Fibroblast of skin of scalp (primary cell): ENCODE measurements at regions not wholly inside any gene's neighbourhood (a gene's known extent, or its start where the extent isn't known, plus 50 kb on each side); places are given as distances from the start of the nearest gene placed in this dataset.
A peak's percentile ranks its signal among the peaks of the same experiment; 100 is the strongest.
"Not testable (repeated sequence)": the region's sequence is repeated elsewhere in the genome, so short reads cannot be mapped to it uniquely, and the experiment has no call there.

Experiments used
- DNase-seq: peaks from one replicate; pipeline ENCODE4 v3.0.0-alpha.2; 2013

- DNase-seq: no peak
Observed at GRCh38 chr7:12831024-12831423, 143.6 kb downstream of the ARL4A start.

DNA sequence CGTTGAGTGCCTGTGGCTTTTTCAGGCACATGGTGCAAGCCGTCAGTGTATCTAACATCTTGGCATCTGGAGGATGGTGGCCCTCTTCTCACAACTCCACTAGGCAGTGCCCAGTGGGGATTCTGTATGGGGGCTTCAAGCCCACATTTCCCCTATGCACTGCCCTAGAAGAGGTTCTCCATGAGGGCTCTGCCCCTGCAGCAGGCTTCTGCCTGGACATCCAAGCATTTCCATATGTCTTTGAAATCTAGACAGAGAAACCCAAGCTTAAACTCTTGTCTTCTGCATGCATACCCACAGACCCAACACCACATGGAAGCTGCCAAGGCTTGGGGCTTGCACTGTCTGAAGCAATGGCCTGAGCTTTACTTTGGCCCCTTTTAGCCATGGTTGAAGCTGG lies 146.4 kb downstream of the ARL4A start:
- DNase-seq: no peak

GRCh38 chr7:12834782-12835181 lies 147.3 kb downstream of the ARL4A start:
- DNase-seq: no peak

- no peak for DNase-seq
Observed at GRCh38 chr7:12839508-12840153, 152.2 kb downstream of the ARL4A start.

- DNase-seq: not testable (repeated sequence)
Observed at GRCh38 chr7:12844732-12845131, 157.3 kb downstream of the ARL4A start.

DNA sequence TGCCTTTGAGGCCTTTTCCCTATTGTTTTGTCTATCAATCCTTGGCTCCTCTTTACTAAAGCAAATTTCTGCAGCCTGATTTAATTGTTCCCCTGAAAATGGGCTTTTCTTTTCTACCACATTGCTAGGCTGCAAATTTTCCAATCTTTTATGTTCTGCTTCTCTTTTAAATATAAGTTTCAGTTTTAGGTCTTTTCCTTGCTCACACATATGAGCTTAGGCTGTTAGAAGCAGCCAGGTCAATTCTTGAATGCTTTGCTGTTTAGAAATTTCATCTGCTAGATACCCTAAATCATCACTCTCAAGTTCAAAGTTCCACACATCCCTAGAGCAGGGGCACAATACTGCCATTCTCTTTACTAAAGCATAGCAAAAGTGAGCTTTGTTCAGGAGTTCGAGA lies 159.6 kb downstream of the ARL4A start:
- no peak for DNase-seq

- DNase-seq: no peak
Observed at GRCh38 chr7:12851142-12851541, 163.7 kb downstream of the ARL4A start.

GRCh38 chr7:12851841-12852240 lies 164.4 kb downstream of the ARL4A start:
- peak; percentile 1 for DNase-seq

DNA sequence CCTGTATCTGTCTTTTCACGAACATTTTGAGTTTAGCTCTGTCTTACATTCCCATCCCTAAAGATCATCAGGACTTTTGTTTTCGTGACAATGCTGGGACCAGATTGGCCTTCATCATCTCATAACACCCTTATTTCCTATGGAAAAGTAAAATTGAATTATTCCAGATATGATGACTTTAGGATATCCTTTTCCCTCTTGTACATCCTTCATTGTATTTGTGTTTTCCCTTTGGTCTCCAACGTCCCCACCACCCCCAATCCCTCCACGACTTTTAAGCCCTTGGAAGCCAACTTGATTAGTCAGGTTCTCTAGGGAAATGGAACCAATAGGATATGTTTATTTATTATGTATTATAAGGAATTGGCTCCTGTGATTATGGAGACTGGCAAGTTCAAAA lies 167.6 kb downstream of the ARL4A start:
- DNase-seq: no peak

DNA sequence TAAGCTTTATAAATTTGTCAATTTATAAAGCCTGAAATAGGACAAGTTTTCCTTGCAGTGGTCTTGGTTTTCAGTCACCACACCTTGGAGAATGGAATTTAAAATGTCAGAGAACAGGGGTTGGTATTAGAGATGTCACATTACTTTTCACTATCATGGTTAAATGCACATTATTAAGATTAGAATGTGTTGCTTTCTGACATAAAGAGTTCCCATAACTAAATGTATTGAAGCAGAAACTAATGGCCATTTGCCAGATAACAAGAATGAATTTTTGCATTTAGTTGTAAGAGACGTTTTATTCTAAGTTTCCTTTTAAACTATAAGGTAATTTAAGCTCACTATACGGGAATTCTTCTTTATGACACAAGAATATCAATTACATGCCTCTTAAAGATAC lies 172.3 kb downstream of the ARL4A start:
- DNase-seq: no peak

DNA sequence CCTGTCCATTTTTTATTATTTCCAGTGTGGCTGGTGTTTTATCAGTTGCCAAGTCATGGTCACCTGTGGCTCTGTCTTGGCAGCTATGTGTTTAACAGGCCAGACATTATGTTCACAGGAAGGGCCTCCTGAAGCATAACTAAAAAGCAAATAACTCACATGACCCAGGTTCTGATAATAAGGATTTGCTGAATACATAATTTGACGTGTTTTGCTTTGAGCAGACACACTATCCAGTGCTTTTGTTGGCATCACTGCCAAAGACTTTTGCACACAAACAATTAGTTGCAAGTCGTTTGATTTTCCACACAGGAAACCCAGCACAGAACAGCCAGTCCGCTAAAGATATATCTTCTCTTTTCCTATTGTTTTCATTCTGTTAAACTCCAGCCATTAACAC lies 173.6 kb downstream of the ARL4A start:
- no peak for DNase-seq

GRCh38 chr7:12862146-12862545 lies 174.7 kb downstream of the ARL4A start:
- DNase-seq: no peak

- no peak for DNase-seq
Observed at GRCh38 chr7:12864470-12865046, 177.1 kb downstream of the ARL4A start.

DNA sequence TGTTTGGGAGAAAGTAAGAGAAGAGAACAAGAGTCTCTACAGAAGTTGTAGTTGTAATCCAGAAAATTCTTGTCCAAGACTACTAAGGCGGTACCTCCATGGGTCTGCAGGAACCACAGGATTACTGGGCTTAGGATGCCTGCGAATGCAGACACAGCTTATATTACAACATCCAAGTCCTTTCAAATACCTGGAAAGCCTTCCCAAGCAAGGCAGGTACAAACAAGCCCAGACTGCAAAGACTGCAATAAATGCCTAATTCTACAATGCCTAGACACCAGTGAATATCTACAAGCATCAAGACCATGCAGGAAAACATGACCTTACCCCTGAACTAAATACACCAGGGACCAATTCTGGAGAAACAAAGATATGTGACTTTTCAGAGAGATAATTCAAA lies 178.2 kb downstream of the ARL4A start:
- no peak for DNase-seq

- DNase-seq: no peak
Observed at GRCh38 chr7:12866207-12866606, 178.8 kb downstream of the ARL4A start.

GRCh38 chr7:12868027-12868426 lies 180.6 kb downstream of the ARL4A start:
- DNase-seq: no peak

GRCh38 chr7:12870219-12870618 lies 182.8 kb downstream of the ARL4A start:
- no peak for DNase-seq

GRCh38 chr7:12872487-12872886 lies 185.1 kb downstream of the ARL4A start:
- no peak for DNase-seq

- DNase-seq: no peak
Observed at GRCh38 chr7:12873571-12873970, 186.1 kb downstream of the ARL4A start.

DNA sequence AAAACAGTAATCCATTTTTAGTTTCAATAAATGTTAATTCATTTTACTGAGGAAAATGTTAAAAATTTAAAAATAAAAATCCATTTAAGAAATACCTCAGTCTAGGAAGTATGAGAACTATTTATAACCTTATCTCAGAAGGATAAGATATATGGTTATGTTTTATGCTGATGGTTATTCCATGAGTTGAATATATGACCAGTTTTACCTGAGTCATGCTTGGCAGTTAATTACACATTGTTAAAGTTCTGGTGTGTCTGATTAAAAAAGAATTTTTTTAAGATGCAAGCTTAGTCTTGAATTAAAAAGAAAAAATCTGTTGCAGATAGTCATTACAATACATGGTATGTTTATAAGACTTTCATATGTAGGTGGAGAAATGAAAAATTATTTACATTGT lies 191.7 kb downstream of the ARL4A start:
- no peak for DNase-seq

DNA sequence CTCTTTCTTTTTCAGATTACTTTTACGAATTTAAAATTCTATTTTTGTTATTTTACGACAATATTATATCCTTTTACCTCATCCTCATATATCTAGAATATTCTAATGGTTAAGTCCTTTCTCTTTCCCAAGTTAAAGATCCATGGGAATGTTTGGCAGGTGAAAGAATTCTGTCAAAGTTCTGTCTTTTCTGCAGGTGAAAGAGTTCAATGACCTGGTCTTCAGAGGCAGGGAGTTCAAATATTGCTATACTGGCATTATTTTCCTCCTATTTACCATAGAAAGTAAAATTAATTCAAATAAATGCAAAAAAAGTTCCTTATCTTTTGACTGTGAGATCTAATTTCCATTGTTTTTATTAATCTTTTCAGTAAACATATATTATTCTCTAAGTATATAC lies 194.3 kb downstream of the ARL4A start:
- no peak for DNase-seq

GRCh38 chr7:12882710-12883109 lies 195.3 kb downstream of the ARL4A start:
- DNase-seq: no peak

GRCh38 chr7:12884033-12884432 lies 196.6 kb downstream of the ARL4A start:
- peak; percentile 33 for DNase-seq

DNA sequence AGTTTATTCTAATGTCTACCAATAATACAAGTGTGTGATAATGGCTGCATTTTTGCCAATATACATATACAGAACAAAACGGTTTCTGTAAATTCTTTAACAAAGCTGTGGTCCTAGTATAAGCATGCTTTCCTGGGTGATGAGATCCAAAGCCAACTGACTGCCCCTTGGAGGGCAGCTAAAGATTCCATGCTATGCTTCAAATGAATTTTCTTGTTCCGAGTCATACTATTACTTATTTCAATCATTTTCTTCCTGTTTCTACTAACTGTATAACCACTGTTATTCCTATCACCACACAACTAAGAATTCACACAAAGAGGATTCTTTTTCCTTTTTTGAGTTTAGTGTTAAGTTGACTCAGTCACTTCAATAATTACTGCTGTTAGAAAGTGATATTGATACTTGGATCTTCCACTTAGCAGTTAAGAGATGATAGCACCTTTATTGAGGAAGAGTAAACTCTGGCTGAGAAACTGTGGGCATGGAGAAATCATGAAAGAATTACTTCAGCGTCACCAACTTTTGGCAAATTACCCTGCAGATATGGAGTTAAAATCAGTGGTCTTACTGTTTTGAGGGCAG lies 197.5 kb downstream of the ARL4A start:
- DNase-seq: peak; percentile 80

DNA sequence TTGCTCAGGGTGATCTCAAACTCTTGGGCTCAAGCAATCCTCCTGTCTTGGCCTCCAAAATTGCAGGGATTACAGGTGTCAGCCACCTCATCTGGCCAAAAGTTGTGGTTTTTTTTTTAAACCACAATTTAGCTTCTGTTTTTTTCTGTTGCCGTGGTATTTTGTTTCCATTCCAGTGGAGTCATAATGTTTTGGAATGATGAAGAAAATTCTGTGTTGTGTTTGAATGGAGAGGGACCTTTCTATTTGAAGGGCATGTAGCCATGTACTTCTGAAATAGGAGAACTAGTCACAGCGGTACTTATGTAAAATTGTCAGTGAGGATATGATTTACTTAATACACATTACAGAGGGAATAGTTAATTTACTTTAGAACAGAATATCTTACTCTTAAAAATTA lies 201.3 kb downstream of the ARL4A start:
- DNase-seq: peak; percentile 59
